HCT116 (cell line): ENCODE measurements at regions not wholly inside any gene's neighbourhood (a gene's known extent, or its start where the extent isn't known, plus 50 kb on each side); places are given as distances from the start of the nearest gene placed in this dataset.

Experiments used
- CEBPB ChIP-seq: IDR thresholded peaks from 2 replicates; pipeline ENCODE4 v1.6.1; 2012; ENCODE audit warnings: low read depth
- EGR1 ChIP-seq: IDR thresholded peaks from 2 replicates; pipeline ENCODE4 v1.6.1; 2012; ENCODE audit warnings: low read depth
- EZH2phosphoT487 ChIP-seq: fragments of 200-600 bp; IDR thresholded peaks from 2 replicates; pipeline ENCODE4 v1.6.1; 2018; ENCODE audit warnings: antibody characterized with exemption, borderline replicate concordance
- FOSL1 ChIP-seq: IDR thresholded peaks from 2 replicates; pipeline ENCODE4 v1.6.1; 2012; ENCODE audit warnings: low read depth
- POLR2A ChIP-seq: IDR thresholded peaks from 2 replicates; pipeline ENCODE4 v1.7.0; 2011; ENCODE audit warnings: borderline replicate concordance; ENCODE audit not compliant: insufficient read depth, insufficient read length; ENCODE audit errors: extremely low read depth
- RAD21 ChIP-seq: IDR thresholded peaks from 2 replicates; pipeline ENCODE4 v1.6.1; 2012; ENCODE audit warnings: low read depth, mild to moderate bottlenecking
- TCF7L2 ChIP-seq: IDR thresholded peaks from 2 replicates; pipeline ENCODE4 v1.7.0; 2011; ENCODE audit warnings: borderline replicate concordance, inconsistent platforms; ENCODE audit not compliant: insufficient read depth, insufficient read length; ENCODE audit errors: extremely low read depth
- YY1 ChIP-seq: IDR thresholded peaks from 2 replicates; pipeline ENCODE4 v1.6.1; 2011; ENCODE audit warnings: low read length, low read depth, moderate library complexity, mild to moderate bottlenecking; ENCODE audit not compliant: insufficient replicate concordance; ENCODE audit errors: extremely low read depth
- TF ChIP-seq, protein P1 (sequence below), 3 experiments: fragments of 200-600 bp in 1 of 3; sonication (generic) in 1 of 3; IDR thresholded peaks in 2 of 3; conservative IDR thresholded peaks in 1 of 3; 2 replicates each; pipeline ENCODE4 v1.5.1; 2012 to 2017; ENCODE audit warnings: low read depth in 2 of 3, low read length in 2 of 3, antibody characterized with exemption in 1 of 3, borderline replicate concordance in 1 of 3, control low read depth in 1 of 3, mild to moderate bottlenecking in 1 of 3, mixed read lengths in 1 of 3, mixed run types in 1 of 3, moderate library complexity in 1 of 3; ENCODE audit not compliant: insufficient read depth in 1 of 3

- no peak for TF ChIP-seq TCF7L2
- TF ChIP-seq EGR1 = no peak
- TF ChIP-seq, protein P1, sequence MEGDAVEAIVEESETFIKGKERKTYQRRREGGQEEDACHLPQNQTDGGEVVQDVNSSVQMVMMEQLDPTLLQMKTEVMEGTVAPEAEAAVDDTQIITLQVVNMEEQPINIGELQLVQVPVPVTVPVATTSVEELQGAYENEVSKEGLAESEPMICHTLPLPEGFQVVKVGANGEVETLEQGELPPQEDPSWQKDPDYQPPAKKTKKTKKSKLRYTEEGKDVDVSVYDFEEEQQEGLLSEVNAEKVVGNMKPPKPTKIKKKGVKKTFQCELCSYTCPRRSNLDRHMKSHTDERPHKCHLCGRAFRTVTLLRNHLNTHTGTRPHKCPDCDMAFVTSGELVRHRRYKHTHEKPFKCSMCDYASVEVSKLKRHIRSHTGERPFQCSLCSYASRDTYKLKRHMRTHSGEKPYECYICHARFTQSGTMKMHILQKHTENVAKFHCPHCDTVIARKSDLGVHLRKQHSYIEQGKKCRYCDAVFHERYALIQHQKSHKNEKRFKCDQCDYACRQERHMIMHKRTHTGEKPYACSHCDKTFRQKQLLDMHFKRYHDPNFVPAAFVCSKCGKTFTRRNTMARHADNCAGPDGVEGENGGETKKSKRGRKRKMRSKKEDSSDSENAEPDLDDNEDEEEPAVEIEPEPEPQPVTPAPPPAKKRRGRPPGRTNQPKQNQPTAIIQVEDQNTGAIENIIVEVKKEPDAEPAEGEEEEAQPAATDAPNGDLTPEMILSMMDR (IDR thresholded peaks at IDR 0.05 in 2 of 3, conservative IDR thresholded peaks at IDR 0.05 in 1 of 3; ENCODE audit: borderline replicate concordance in 1 of 3, insufficient read depth in 1 of 3, low read depth in 2 of 3, low read length in 2 of 3) = no peak
- TF ChIP-seq POLR2A = no peak
- TF ChIP-seq FOSL1 = no peak
- TF ChIP-seq RAD21 = no peak
- no peak for TF ChIP-seq YY1
- no peak for TF ChIP-seq EZH2phosphoT487
- no peak for TF ChIP-seq CEBPB
These were observed 380.7 kb downstream of the MN1 start for GRCh38 chr22:27420817-27421361.
